Endodermal cell (in vitro differentiated cells): ENCODE measurements at regions not wholly inside any gene's neighbourhood (a gene's known extent, or its start where the extent isn't known, plus 50 kb on each side); places are given as distances from the start of the nearest gene placed in this dataset.

Experiments used
- DNase-seq: peaks from one replicate; pipeline ENCODE4 v3.0.0-alpha.2; 2017
- H3K27ac ChIP-seq: 2 replicates; pipeline ENCODE4 v1.5.1; 2013; ENCODE audit warnings: mild to moderate bottlenecking, low read depth, low read length, moderate library complexity
- H3K27me3 ChIP-seq: 2 replicates; pipeline ENCODE4 v1.6.1; 2013; ENCODE audit warnings: mild to moderate bottlenecking, low read length, moderate library complexity; ENCODE audit not compliant: insufficient read depth, control insufficient read depth, poor library complexity, severe bottlenecking
- H3K36me3 ChIP-seq: 2 replicates; pipeline ENCODE4 v1.7.0; 2013; ENCODE audit warnings: mild to moderate bottlenecking, low read length, moderate library complexity; ENCODE audit not compliant: control insufficient read depth, insufficient read depth
- H3K4me1 ChIP-seq: one replicate; pipeline ENCODE4 v1.7.0; 2013; ENCODE audit warnings: low read length; ENCODE audit not compliant: control insufficient read depth, insufficient read depth
- H3K4me3 ChIP-seq: 2 replicates; pipeline ENCODE4 v1.5.1; 2013; ENCODE audit warnings: mild to moderate bottlenecking, low read length, moderate library complexity
- H3K9ac ChIP-seq: 2 replicates; pipeline ENCODE4 v1.6.1; 2013; ENCODE audit warnings: mild to moderate bottlenecking, low read length, moderate library complexity; ENCODE audit not compliant: poor library complexity, severe bottlenecking; ENCODE audit errors: extremely low read depth
- H3K9me3 ChIP-seq: 2 replicates; pipeline ENCODE4 v1.6.1; 2013; ENCODE audit warnings: mild to moderate bottlenecking, low read length, moderate library complexity; ENCODE audit not compliant: control insufficient read depth
- H3K27ac Mint-ChIP-seq: 2 replicates; pipeline ENCODE4 v1.8.0; 2020; ENCODE audit warnings: mixed read lengths
- H3K27me3 Mint-ChIP-seq: 2 replicates; pipeline ENCODE4 v1.8.0; 2021; ENCODE audit warnings: mild to moderate bottlenecking, mixed read lengths; ENCODE audit not compliant: insufficient read depth
- H3K36me3 Mint-ChIP-seq: 2 replicates; pipeline ENCODE4 v1.8.0; 2020; ENCODE audit warnings: low read depth, mixed read lengths
- H3K4me1 Mint-ChIP-seq: 2 replicates; pipeline ENCODE4 v1.8.0; 2020; ENCODE audit warnings: mixed read lengths
- H3K4me3 Mint-ChIP-seq: 2 replicates; pipeline ENCODE4 v1.8.0; 2020; ENCODE audit warnings: mild to moderate bottlenecking, moderate library complexity, mixed read lengths
- H3K9me3 Mint-ChIP-seq: 2 replicates; pipeline ENCODE4 v1.8.0; 2020; ENCODE audit warnings: mild to moderate bottlenecking, mixed read lengths
- WGBS, 2 experiments: methylation state at CpG; one replicate each; pipeline versions ENCODE4 v1.1.5 to v1.1.7; 2013; ENCODE audit warnings: missing lambda C conversion rate in 2 of 2, mixed read lengths in 1 of 2; ENCODE audit not compliant: insufficient coverage in 1 of 2, insufficient read length in 1 of 2; 5-methylcytosine and 5-hydroxymethylcytosine counted together
- TF ChIP-seq, protein P1 (sequence below): fragments of 200-600 bp; sonication (generic); conservative IDR thresholded peaks from 2 replicates; pipeline ENCODE4 v1.5.0; 2021; ENCODE audit warnings: antibody characterized with exemption, mild to moderate bottlenecking

DNA sequence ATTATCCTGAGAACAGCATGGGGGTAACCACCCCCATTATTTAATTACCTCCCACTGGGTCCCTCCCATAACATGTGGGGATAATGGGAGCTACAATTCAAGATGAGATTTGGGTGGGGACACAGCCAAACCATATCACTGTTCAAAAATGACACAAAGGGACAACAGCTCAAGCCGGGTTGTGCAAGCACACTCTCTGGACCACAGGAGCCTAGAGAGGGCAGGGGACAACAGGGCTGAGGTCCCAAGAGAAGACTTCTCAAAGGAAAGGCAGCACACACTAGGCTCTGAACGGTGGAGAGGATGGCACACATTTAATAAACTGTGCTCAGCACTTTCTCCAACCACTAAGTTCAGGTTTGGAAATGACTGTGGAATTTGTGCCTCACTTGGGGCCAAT is 122.1 kb upstream of the PKDCC start:
- no peak overlapping the region for H3K27ac Mint-ChIP-seq
- H3K4me1 Mint-ChIP-seq: peaks cover 43% of the 10 kb centered on the region
- H3K4me3 Mint-ChIP-seq: no peak overlapping the region
- H3K27me3 Mint-ChIP-seq: peaks cover 2% of the 10 kb centered on the region
- Histone ChIP-seq H3K9ac (no peak overlapping the region), H3K36me3 (no peaks in the 10 kb centered on the region), H3K27me3 (no peaks in the 10 kb centered on the region), H3K9me3 (no peaks in the 10 kb centered on the region), H3K27ac (no peak overlapping the region), H3K4me1 (peaks cover 22% of the 10 kb centered on the region), H3K4me3 (no peak overlapping the region)
- H3K36me3 Mint-ChIP-seq: no peaks in the 10 kb centered on the region
- no peak for DNase-seq
- no peaks in the 10 kb centered on the region for H3K9me3 Mint-ChIP-seq
- WGBS, 2 experiments: 75 to 95% methylated on average over 1 to 2 of the region's 2 CpGs
- TF ChIP-seq, protein P1, sequence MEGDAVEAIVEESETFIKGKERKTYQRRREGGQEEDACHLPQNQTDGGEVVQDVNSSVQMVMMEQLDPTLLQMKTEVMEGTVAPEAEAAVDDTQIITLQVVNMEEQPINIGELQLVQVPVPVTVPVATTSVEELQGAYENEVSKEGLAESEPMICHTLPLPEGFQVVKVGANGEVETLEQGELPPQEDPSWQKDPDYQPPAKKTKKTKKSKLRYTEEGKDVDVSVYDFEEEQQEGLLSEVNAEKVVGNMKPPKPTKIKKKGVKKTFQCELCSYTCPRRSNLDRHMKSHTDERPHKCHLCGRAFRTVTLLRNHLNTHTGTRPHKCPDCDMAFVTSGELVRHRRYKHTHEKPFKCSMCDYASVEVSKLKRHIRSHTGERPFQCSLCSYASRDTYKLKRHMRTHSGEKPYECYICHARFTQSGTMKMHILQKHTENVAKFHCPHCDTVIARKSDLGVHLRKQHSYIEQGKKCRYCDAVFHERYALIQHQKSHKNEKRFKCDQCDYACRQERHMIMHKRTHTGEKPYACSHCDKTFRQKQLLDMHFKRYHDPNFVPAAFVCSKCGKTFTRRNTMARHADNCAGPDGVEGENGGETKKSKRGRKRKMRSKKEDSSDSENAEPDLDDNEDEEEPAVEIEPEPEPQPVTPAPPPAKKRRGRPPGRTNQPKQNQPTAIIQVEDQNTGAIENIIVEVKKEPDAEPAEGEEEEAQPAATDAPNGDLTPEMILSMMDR: no peak

DNA sequence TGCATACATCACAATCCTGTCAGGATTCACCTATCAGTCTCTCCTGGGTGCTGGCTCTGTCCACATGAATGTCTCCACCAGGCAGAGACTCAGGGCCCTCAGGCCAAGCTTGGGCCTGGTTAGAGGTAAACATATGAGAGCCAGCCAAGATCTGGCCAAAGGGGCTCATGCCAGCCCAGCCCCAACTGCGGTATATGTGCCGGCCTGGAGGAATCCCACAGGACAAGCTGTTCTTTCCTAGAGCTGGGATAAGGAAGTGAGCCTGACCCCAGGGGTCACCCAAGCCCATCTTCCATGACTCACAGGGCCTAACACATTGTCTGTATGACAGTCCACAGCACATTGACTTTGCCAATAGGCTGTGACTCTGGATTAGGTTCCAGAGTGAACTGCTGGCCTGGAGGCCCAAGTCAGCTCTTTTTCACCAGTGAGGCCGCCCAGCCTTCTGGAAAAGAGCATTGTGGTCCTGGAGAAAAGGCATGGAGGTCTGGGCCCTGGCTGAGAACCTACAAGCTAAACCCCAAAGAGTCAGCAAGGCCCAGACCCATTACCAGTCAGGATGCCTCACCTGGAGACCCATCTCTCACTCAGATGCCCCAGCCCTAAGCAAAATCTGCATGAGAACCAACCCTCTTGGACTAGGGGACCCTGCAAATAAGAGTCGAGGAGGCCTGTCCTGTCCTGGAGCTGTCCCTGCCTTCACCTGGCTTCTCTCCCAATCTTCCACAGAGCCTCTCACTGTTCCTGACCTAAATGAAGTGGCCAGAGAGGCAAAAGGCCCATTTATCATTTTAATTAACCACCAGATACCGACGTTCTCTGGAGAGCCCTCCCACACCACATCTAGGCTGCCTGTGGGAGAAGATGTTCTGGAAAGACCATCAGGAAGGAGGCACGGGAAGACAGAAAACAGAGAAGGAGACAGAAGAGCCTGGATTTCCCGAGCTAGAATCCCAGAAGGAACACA is 120.9 kb upstream of the PKDCC start:
- Histone ChIP-seq H3K9ac (no peak overlapping the region), H3K4me3 (no peak overlapping the region), H3K27me3 (no peaks in the 10 kb centered on the region), H3K4me1 (peaks cover 19% of the 10 kb centered on the region), H3K36me3 (no peaks in the 10 kb centered on the region), H3K27ac (no peak overlapping the region), H3K9me3 (no peaks in the 10 kb centered on the region)
- H3K9me3 Mint-ChIP-seq: no peaks in the 10 kb centered on the region
- WGBS, 2 experiments: 93 to 100% methylated on average over 4 to 8 of the region's 8 CpGs
- no peaks in the 10 kb centered on the region for H3K36me3 Mint-ChIP-seq
- TF ChIP-seq, protein P1: no peak
- no peak overlapping the region for H3K27ac Mint-ChIP-seq
- peaks cover 47% of the 10 kb centered on the region for H3K4me1 Mint-ChIP-seq
- no peak overlapping the region for H3K4me3 Mint-ChIP-seq
- DNase-seq: no peak
- H3K27me3 Mint-ChIP-seq: peaks cover 2% of the 10 kb centered on the region

DNA sequence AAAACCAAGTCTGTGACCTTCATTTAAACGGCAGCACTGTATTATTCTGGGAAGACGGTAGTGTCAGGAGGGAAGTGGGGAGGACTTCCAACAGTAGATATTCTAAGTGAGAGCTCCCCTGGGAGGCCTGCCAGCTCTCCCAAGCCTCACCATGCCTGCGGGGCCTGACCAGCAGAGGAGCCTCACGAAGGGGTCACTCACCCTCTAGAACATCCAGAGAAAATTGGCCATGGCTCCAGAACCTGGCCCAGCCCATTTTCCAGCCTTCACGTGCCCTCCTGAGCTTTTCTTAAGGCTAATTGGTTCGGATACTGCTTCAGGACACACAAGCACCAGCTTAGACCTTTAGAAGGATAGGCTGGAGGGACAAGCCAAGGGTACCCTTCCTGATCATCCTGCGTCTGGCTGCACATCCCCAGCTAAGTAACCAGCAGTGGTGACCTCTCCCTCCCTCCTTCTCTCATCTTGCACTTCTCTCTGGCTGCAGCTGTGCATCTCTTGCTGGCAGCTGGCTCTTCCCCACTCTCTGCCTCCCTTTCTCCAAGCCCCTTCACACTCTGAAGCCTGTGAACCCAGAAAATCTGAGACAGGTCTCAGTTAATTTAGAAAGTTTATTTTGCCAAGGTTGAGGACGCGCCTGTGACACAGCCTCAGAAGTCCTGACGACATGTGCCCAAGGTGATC is 120.1 kb upstream of the PKDCC start:
- H3K27me3 Mint-ChIP-seq: peaks cover 2% of the 10 kb centered on the region
- no peaks in the 10 kb centered on the region for H3K9me3 Mint-ChIP-seq
- Histone ChIP-seq H3K36me3 (no peaks in the 10 kb centered on the region), H3K9ac (no peak overlapping the region), H3K4me3 (no peak overlapping the region), H3K27ac (no peak overlapping the region), H3K4me1 (peaks cover 16% of the 10 kb centered on the region), H3K9me3 (no peaks in the 10 kb centered on the region), H3K27me3 (no peaks in the 10 kb centered on the region)
- no peak for DNase-seq
- H3K27ac Mint-ChIP-seq: no peak overlapping the region
- H3K4me3 Mint-ChIP-seq: no peak overlapping the region
- peaks cover 47% of the 10 kb centered on the region for H3K4me1 Mint-ChIP-seq
- WGBS, 2 experiments: 93 to 96% methylated on average over 7 to 10 of the region's 10 CpGs
- H3K36me3 Mint-ChIP-seq: no peaks in the 10 kb centered on the region
- TF ChIP-seq, protein P1: no peak
